Uterus (tissue), 3 donors: ENCODE measurements at regions not wholly inside any gene's neighbourhood (a gene's known extent, or its start where the extent isn't known, plus 50 kb on each side); places are given as distances from the start of the nearest gene placed in this dataset.

Experiments used
- DNase-seq, 2 donors: peaks; one replicate each; pipeline ENCODE4 v3.0.0-alpha.2; 2019 to 2020
- H3K27ac ChIP-seq, 2 donors: fragments of 200-600 bp; sonication (generic); 1 replicate in 1 of 2; 2 replicates in 1 of 2; pipeline ENCODE4 v1.5.1; 2016 to 2018
- H3K27me3 ChIP-seq, 2 donors: fragments of 200-600 bp; sonication (generic); one replicate each; pipeline ENCODE4 v1.5.1; 2018 to 2019; ENCODE audit warnings: control low read depth in 1 of 2
- H3K36me3 ChIP-seq, 2 donors: fragments of 200-600 bp; sonication (generic); one replicate each; pipeline ENCODE4 v1.5.1; 2019; ENCODE audit warnings: control low read depth in 1 of 2
- H3K4me1 ChIP-seq, 2 donors: fragments of 200-600 bp; sonication (generic); one replicate each; pipeline ENCODE4 v1.5.1; 2018 to 2019; ENCODE audit warnings: control low read depth in 1 of 2
- H3K4me3 ChIP-seq, 2 donors: fragments of 200-600 bp; sonication (generic); 1 replicate in 1 of 2; 2 replicates in 1 of 2; pipeline ENCODE4 v1.5.1; 2018 to 2019; ENCODE audit warnings: mild to moderate bottlenecking in 1 of 2
- H3K9me3 ChIP-seq, 2 donors: fragments of 200-600 bp; sonication (generic); one replicate each; pipeline ENCODE4 v1.5.1; 2019; ENCODE audit warnings: control low read depth in 1 of 2
- POLR2A ChIP-seq, 2 donors: fragments of 450-650 bp; IDR thresholded peaks; one replicate each; pipeline ENCODE4 v1.6.1; 2016; ENCODE audit warnings: antibody characterized with exemption in 2 of 2, mild to moderate bottlenecking in 1 of 2, moderate library complexity in 1 of 2
- intact Hi-C: fragments of 100-400 bp; cut with DNase I; formaldehyde crosslinking; loops from one replicate; pipeline ENCODE4 v1.15.1; 2023; ENCODE audit warnings: low total_unique reads
- TF ChIP-seq, protein P1 (sequence below), 4 experiments: fragments of 200-600 bp in 2 of 4; fragments of 450-650 bp in 2 of 4; sonication (generic) in 2 of 4; IDR thresholded peaks; one replicate each; pipeline ENCODE4 v1.5.1; 2016 to 2019; ENCODE audit warnings: antibody characterized with exemption in 4 of 4, mild to moderate bottlenecking in 2 of 4, moderate library complexity in 1 of 4
- donor health status: DM: yes; HTN: yes; CAD: no.

- TF ChIP-seq, protein P1, sequence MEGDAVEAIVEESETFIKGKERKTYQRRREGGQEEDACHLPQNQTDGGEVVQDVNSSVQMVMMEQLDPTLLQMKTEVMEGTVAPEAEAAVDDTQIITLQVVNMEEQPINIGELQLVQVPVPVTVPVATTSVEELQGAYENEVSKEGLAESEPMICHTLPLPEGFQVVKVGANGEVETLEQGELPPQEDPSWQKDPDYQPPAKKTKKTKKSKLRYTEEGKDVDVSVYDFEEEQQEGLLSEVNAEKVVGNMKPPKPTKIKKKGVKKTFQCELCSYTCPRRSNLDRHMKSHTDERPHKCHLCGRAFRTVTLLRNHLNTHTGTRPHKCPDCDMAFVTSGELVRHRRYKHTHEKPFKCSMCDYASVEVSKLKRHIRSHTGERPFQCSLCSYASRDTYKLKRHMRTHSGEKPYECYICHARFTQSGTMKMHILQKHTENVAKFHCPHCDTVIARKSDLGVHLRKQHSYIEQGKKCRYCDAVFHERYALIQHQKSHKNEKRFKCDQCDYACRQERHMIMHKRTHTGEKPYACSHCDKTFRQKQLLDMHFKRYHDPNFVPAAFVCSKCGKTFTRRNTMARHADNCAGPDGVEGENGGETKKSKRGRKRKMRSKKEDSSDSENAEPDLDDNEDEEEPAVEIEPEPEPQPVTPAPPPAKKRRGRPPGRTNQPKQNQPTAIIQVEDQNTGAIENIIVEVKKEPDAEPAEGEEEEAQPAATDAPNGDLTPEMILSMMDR (IDR thresholded peaks at IDR 0.05): no peak
- no peak for TF ChIP-seq POLR2A (IDR thresholded peaks at IDR 0.05)
These were observed 178.8 kb upstream of the PSMD7 start for GRCh38 chr16:74117798-74118197.

DNA sequence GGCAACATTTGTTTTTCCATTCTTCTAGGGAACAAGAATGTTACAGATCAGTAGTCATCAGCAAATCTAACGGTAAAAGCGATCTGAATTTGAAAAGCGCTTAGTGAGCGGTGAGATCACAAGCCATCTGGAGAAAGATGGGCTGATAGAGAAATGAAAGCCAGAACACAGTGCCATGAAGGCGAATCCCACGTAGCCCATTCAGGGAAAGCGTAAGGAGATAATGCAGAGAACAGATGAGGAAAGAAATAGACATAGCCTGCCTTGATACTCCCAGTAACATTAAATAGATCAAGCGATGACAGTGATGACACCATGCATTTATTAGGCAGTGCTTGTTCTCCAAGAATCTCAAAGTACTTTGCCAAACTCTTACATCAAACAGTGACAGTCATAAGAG, 183.1 kb upstream of the PSMD7 start:
- no peak for TF ChIP-seq POLR2A (IDR thresholded peaks at IDR 0.05)
- no peak overlapping the region for H3K4me3 ChIP-seq
- no peaks in the 10 kb centered on the region for H3K36me3 ChIP-seq
- no peak for DNase-seq
- H3K27ac ChIP-seq: no peak overlapping the region
- no peaks in the 10 kb centered on the region for H3K27me3 ChIP-seq
- no peaks in the 10 kb centered on the region for H3K4me1 ChIP-seq
- intact Hi-C loops: no loop called here
- no peaks in the 10 kb centered on the region for H3K9me3 ChIP-seq

More at GRCh38 chr16:74117798-74118197, 178.8 kb upstream of the PSMD7 start:
- DNase-seq: no peak
- H3K27me3 ChIP-seq: no peaks in the 10 kb centered on the region
- no peak overlapping the region for H3K4me3 ChIP-seq
- no peaks in the 10 kb centered on the region for H3K36me3 ChIP-seq
- H3K9me3 ChIP-seq: no peaks in the 10 kb centered on the region
- no peak overlapping the region for H3K27ac ChIP-seq
- H3K4me1 ChIP-seq: no peaks in the 10 kb centered on the region
- intact Hi-C loops: no loop called here

GRCh38 chr16:74111456-74111982, 185.1 kb upstream of the PSMD7 start:
- DNase-seq: no peak

DNA sequence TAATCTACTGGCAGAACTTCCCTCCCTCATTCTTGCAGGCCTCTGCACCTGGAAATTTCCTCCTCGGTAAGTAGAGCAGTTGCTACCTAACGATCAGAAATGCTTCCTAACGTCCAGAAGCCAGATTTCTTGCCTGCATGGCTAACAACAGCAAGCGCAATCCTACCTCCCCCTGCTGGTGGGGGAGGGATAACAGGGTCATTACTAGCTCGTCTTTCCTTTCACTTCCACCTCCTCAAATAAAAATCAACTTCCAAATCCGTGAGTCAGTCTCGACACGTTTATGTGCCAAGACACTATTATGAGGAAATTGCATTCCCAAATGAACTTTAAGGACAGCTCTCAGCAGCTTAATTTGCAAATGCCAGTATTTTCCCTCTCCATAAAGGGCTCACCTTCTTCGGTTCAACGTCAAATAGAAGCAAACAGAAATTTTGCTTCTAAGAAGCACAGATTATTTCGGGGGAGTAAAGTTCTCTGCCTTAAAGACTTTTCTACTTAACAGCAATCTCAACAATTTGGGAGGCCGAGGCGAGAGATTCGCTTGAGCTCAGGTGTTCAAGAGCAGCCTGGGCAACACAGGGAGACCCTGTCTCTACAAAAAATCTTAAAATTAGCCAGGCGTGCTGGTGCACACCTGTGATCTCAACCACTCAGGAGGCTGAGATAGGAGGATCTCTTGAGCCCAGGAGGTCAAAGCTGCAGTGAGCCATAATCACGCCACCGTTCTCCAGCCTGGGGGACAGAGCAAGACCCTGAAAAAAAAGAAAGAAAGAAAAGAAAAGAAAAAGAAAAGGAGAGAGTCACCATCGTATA, 188.6 kb upstream of the PSMD7 start:
- Histone ChIP-seq H3K9me3 (no peaks in the 10 kb centered on the region), H3K4me1 (no peaks in the 10 kb centered on the region), H3K4me3 (no peak overlapping the region), H3K36me3 (no peaks in the 10 kb centered on the region), H3K27ac (no peak overlapping the region), H3K27me3 (no peaks in the 10 kb centered on the region)
- TF ChIP-seq, protein P1 (IDR thresholded peaks at IDR 0.05): peak in 1 of 4 experiments; percentile 11
- TF ChIP-seq POLR2A (IDR thresholded peaks at IDR 0.05): no peak
- DNase-seq: no peak
- intact Hi-C loops: no loop called here

More at GRCh38 chr16:74111456-74111982, 185.1 kb upstream of the PSMD7 start:
- Histone ChIP-seq H3K27me3 (no peaks in the 10 kb centered on the region), H3K4me3 (no peak overlapping the region), H3K27ac (no peak overlapping the region), H3K9me3 (no peaks in the 10 kb centered on the region), H3K36me3 (no peaks in the 10 kb centered on the region), H3K4me1 (no peaks in the 10 kb centered on the region)
- intact Hi-C loops: no loop called here
- TF ChIP-seq POLR2A (IDR thresholded peaks at IDR 0.05): no peak
- TF ChIP-seq, protein P1 (IDR thresholded peaks at IDR 0.05): no peak

GRCh38 chr16:74104022-74104421, 192.6 kb upstream of the PSMD7 start:
- intact Hi-C loops: no loop called here
- H3K27me3 ChIP-seq: no peaks in the 10 kb centered on the region
- TF ChIP-seq, protein P1 (IDR thresholded peaks at IDR 0.05): no peak
- no peak for TF ChIP-seq POLR2A (IDR thresholded peaks at IDR 0.05)
- no peak for DNase-seq
- no peak overlapping the region for H3K27ac ChIP-seq
- H3K9me3 ChIP-seq: no peaks in the 10 kb centered on the region
- no peak overlapping the region for H3K4me3 ChIP-seq
- no peaks in the 10 kb centered on the region for H3K36me3 ChIP-seq
- no peaks in the 10 kb centered on the region for H3K4me1 ChIP-seq
